GM10266 (cell line): ENCODE measurements at regions not wholly inside any gene's neighbourhood (a gene's known extent, or its start where the extent isn't known, plus 50 kb on each side); places are given as distances from the start of the nearest gene placed in this dataset.

Experiments
- DNase-seq: peaks from one replicate; pipeline ENCODE4 v3.0.0; 2012; ENCODE audit errors: extremely low spot score
- CTCF ChIP-seq: IDR thresholded peaks from 2 replicates; pipeline ENCODE4 v1.5.1; 2012; ENCODE audit warnings: mild to moderate bottlenecking, low read depth; ENCODE audit not compliant: control insufficient read depth, insufficient read depth; ENCODE audit errors: missing control alignments

- DNase-seq: no peak
- no peak for TF ChIP-seq CTCF
Observed at GRCh38 chr1:201589186-201589585, 50.3 kb downstream of the NAV1 start.

DNA sequence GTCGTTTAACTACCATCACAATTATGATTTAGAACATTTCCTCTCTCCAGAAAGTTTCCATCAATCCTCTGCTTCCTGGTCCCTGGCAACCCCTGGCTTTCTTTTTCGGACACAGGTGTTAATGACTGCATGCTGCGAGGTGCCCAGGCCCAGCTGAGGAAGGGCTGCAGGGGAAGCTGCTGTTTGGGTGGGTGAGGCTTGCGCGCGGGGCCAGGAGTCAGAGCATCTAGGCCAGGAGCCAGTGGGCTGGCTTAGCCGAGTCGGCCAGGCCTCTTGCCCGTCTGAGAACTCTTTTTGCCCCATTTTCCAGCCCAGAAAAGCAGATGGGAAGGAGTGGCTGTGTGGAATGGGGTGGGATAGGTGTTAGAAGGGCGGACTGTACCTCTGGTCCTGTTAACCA, 51.5 kb downstream of the NAV1 start:
- no peak for DNase-seq
- no peak for TF ChIP-seq CTCF

DNA sequence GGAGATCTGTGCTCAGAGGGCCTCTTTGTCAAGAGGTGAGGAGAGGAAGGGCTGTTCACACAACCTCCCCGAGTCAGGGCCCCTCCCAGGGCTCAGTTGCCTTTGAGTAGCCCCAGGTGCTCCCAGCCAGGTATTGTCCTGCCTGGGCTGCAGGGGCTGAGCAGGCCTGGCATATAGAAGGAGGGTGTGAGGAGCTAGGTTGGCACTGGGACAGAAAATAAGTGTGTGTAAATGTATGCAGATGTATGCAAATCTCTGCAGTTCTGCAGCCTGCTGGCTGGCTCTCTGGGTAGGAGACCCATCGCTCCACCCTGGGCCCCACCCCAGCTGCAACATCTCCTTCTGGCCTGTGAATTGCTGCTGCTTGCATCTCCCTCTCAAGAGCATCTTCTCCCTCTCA, 52.4 kb downstream of the NAV1 start:
- no peak for TF ChIP-seq CTCF

DNA sequence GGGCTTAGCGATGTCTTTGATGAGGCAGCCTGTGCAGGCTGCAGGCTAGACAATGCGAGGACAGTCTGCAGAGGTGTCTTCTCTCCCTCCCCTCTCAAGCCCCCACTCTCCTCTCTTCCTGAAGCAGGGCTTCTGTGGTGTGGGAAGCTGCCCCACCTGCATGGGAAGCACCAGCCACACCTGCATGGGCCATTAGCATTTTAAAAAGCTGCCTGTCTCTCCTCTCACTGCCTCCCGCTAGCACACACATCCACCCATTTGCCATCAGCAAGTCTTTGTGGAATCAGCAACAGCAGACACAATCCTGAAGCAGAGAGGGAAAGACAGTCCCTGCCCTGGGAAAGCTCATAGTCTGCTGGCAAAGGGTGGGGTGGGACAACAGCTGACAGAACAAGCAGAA, 53.1 kb downstream of the NAV1 start:
- TF ChIP-seq CTCF: no peak
- DNase-seq: no peak

More for the DNA sequence above, 52.4 kb downstream of the NAV1 start:
- no peak for DNase-seq

GRCh38 chr1:201593200-201593921, 54.4 kb downstream of the NAV1 start:
- no peak for DNase-seq
- TF ChIP-seq CTCF: no peak

- TF ChIP-seq CTCF: no peak
- no peak for DNase-seq
Observed at GRCh38 chr1:201594575-201595245, 55.8 kb downstream of the NAV1 start.

DNA sequence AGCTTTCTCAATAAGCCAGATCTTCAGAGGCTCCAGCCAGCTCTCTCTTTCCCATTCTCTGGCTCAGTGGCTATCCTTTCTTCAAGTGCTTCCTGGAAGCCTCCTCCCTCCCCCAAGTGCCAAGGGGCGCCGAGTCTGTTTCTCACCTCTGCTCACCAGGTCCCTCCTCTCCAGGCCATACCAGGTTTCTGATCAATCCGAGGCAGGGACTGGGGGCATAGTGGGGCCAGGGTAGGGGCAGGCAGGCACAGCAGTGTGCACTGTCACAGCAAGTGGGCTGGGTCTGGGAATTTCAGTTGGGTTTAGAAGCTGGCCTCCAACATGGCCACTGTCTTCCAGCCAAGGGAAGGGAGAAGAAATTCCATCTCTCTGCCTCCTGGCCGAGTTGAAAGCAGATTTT, 56.5 kb downstream of the NAV1 start:
- no peak for TF ChIP-seq CTCF
- no peak for DNase-seq
